ENCODE measurements at regions not wholly inside any gene's neighbourhood (a gene's known extent, or its start where the extent isn't known, plus 50 kb on each side); places are given as distances from the start of the nearest gene placed in this dataset.

GRCh38 chr10:62588116-62588515, 213.9 kb downstream of the ZNF365 start:
- no peak for TF ChIP-seq CTCF (IDR thresholded peaks at IDR 0.05)
- no peak for TF ChIP-seq NR3C1 (IDR thresholded peaks at IDR 0.05)
- TF ChIP-seq MAX (IDR thresholded peaks at IDR 0.05) = no peak
- no peak for TF ChIP-seq EP300 (IDR thresholded peaks at IDR 0.05)
